ENCODE measurements at regions not wholly inside any gene's neighbourhood (a gene's known extent, or its start where the extent isn't known, plus 50 kb on each side); places are given as distances from the start of the nearest gene placed in this dataset.

- TF ChIP-seq CTCF (conservative IDR thresholded peaks at IDR 0.05; ENCODE audit: low read depth in 2 of 2) (no peak), EZH2 (IDR thresholded peaks at IDR 0.05; ENCODE audit: low read depth, unreplicated experiment) (no peak), ZNF331 (CRISPR knock-in tag; IDR thresholded peaks at IDR 0.05; ENCODE audit: low read depth) (no peak), POLR2AphosphoS5 (IDR thresholded peaks at IDR 0.05; ENCODE audit: low read depth) (no peak), ETS1 (IDR thresholded peaks at IDR 0.05) (no peak), CREB1 (CRISPR knock-in tag; IDR thresholded peaks at IDR 0.05; ENCODE audit: low read depth) (no peak), EZH2phosphoT487 (IDR thresholded peaks at IDR 0.05; ENCODE audit: unreplicated experiment) (no peak), JUNB (IDR thresholded peaks at IDR 0.05; ENCODE audit: unreplicated experiment) (no peak), STAT1 (IDR thresholded peaks at IDR 0.05; ENCODE audit: unreplicated experiment) (no peak), REST (IDR thresholded peaks at IDR 0.05; ENCODE audit: unreplicated experiment) (no peak), ZNF462 (CRISPR knock-in tag; IDR thresholded peaks at IDR 0.05) (no peak)
These were observed 197.6 kb downstream of the MAF start for GRCh38 chr16:79402920-79403319.
